ENCODE measurements at regions not wholly inside any gene's neighbourhood (a gene's known extent, or its start where the extent isn't known, plus 50 kb on each side); places are given as distances from the start of the nearest gene placed in this dataset.

GRCh38 chr5:171614971-171615653 lies 170.5 kb upstream of the SMIM23 start:
- no peaks in the 10 kb centered on the region for H3K9me3 ChIP-seq (ENCODE audit: insufficient read depth in 2 of 2, low read depth in 1 of 2, low read length in 1 of 2)
- H3K9ac ChIP-seq (replicated peaks in 1 of 4; ENCODE audit: extremely low read depth in 1 of 4, low read depth in 3 of 4, low read length in 3 of 4), result no peak overlapping the region
- H3K23me2 ChIP-seq (ENCODE audit: low read depth, low read length), result no peaks in the 10 kb centered on the region
- H2BK12ac ChIP-seq (ENCODE audit: low read depth, low read length), result peak overlapping the region; percentile 9; the same call in 1 of the 2 replicates
- FAIRE-seq (no peak), DNase-seq (ENCODE audit: low read depth in 1 of 2, low spot score in 2 of 2) (peak in 1 of 2 experiments; percentile 67)
- 0 out of 2 replicates have a peak overlapping the region, but pooled peaks have one; percentile 72 for H2BK15ac ChIP-seq (ENCODE audit: low read length)
- CTCF ChIA-PET (ENCODE audit: partially characterized antibody), result interaction anchor here (0.6 to 2.9 kb wide), 16 partner anchors 9 to 397 kb away, joined by 3 to 18 read pairs (median 4); partner anchors contain the start of gene FGF18
- no peak overlapping the region for H3K27ac ChIP-seq (ENCODE audit: low read depth, low read length)
- no peak overlapping the region for H2AFZ ChIP-seq (ENCODE audit: low read length)
- H3K4me1 ChIP-seq (replicated peaks in 1 of 4; ENCODE audit: control insufficient read depth in 3 of 4, insufficient read depth in 4 of 4, low read length in 3 of 4), result peaks cover 0 to 14% (median 12%) of the 10 kb centered on the region in 4 experiments; a peak in 4 of 7 replicates
- H3K79me1 ChIP-seq (ENCODE audit: low read depth, low read length), result no peaks in the 10 kb centered on the region
- no peak overlapping the region for H4K5ac ChIP-seq (ENCODE audit: insufficient read length, low read depth, low read length)
- TF ChIP-seq CREB1 (IDR thresholded peaks at IDR 0.05) (no peak), KDM1A (IDR thresholded peaks at IDR 0.05; ENCODE audit: borderline replicate concordance, low read length) (0 out of 2 replicates have a peak, but pooled peaks have one; percentile 9)
- no peak overlapping the region for H3K14ac ChIP-seq (ENCODE audit: insufficient read length)
- H4K8ac ChIP-seq (ENCODE audit: extremely low read depth, insufficient read depth, low read length), result no peak overlapping the region
- no peak overlapping the region for H2BK5ac ChIP-seq (ENCODE audit: low read depth, low read length)
- H2BK120ac ChIP-seq (replicated peaks; ENCODE audit: low read depth, low read length), result no peak overlapping the region
- H3K36me3 ChIP-seq (ENCODE audit: control insufficient read depth in 2 of 4, insufficient read depth in 4 of 4, low read length in 3 of 4), result no peaks in the 10 kb centered on the region
- 66% methylated on average over 22 of the region's 22 CpGs; no CpG with 5 or more reads in 1 of the 2 experiments for WGBS, 2 experiments (ENCODE audit: extremely low coverage in 1 of 2, insufficient coverage in 1 of 2, insufficient read length in 1 of 2, insufficient replicate concordance in 2 of 2, low coverage in 1 of 2, low lambda C conversion rate in 2 of 2, missing lambda C conversion rate in 1 of 2)
- peaks cover 0 to 1% of the 10 kb centered on the region in 2 experiments for H4K20me1 ChIP-seq (replicated peaks in 1 of 2; ENCODE audit: control insufficient read depth in 1 of 2, insufficient read depth in 2 of 2, low read length in 2 of 2)
- H3K27me3 ChIP-seq (replicated peaks in 1 of 4; ENCODE audit: control insufficient read depth in 3 of 4, extremely low read depth in 1 of 4, insufficient read depth in 3 of 4, low read length in 3 of 4), result peaks cover 0 to 50% (median 34%) of the 10 kb centered on the region in 4 experiments; a peak in 6 of 7 replicates
- H3K79me2 ChIP-seq (ENCODE audit: control insufficient read depth in 1 of 2, insufficient read depth in 2 of 2, low read length in 2 of 2), result no peaks in the 10 kb centered on the region
- no peak overlapping the region for H3K4ac ChIP-seq (replicated peaks; ENCODE audit: insufficient read length, low read depth, low read length)
- no peak overlapping the region for H3K56ac ChIP-seq (replicated peaks; ENCODE audit: insufficient read length, low read depth, low read length)
- no peak overlapping the region for H3K4me3 ChIP-seq (ENCODE audit: extremely low read depth in 1 of 4, insufficient read depth in 2 of 4, low read depth in 3 of 4, low read length in 4 of 4)
- peak overlapping the region; percentile 71 for H3K18ac ChIP-seq (ENCODE audit: extremely low read depth, low read length)
- 0 out of 4 replicates have a peak overlapping the region, but pooled peaks of 1 of the 2 experiments have one; percentile 5 for H3K4me2 ChIP-seq (ENCODE audit: insufficient read depth in 1 of 2, low read depth in 2 of 2, low read length in 2 of 2)
- POLR2A ChIA-PET (ENCODE audit: partially characterized antibody), result interaction anchor here (0.8 to 1.4 kb wide), 3 partner anchors 9 to 196 kb away, joined by 4 read pairs; no protein-coding TSS in a partner anchor
- H2BK20ac ChIP-seq (ENCODE audit: low read length), result no peak overlapping the region
- H2AK5ac ChIP-seq (ENCODE audit: low read depth, low read length), result no peak overlapping the region
- no peak overlapping the region for H4K91ac ChIP-seq (replicated peaks; ENCODE audit: insufficient read length, low read length)
- no peak overlapping the region for H3K23ac ChIP-seq (ENCODE audit: insufficient read length)

Measured in H1 (cell line).